ENCODE measurements at regions not wholly inside any gene's neighbourhood (a gene's known extent, or its start where the extent isn't known, plus 50 kb on each side); places are given as distances from the start of the nearest gene placed in this dataset.

DNA sequence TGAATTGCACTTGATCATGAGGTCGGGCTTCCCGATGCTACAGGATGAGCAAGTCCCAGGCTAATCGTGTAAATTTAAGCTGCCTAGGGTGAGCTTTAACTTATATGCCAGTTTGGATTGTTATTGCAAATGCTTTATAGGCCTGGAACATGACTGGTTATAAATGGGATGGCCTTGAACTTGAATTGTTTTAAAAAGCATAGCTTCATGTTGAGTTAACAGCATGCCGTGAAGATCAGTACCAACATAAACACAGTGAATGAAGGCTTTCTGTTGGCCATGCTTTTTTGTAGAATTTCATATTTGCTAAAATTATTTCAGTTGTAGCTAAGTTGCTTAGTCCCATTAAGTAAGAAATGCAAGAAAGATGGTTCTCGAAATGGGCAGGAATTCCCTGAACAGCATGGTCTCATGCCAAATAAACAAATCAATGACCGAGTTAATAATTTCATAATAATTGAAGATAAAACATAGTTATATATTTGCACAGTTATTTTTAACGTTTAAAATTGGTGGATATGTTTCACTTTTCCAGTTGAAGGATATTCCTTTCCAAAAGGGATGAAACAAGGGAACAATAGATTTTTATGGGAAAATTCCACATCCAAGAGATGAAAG lies 76.6 kb upstream of the ARID1B start:
- no peak for TF ChIP-seq POLR2AphosphoS5 (IDR thresholded peaks at IDR 0.05)
- TF ChIP-seq, protein P1, sequence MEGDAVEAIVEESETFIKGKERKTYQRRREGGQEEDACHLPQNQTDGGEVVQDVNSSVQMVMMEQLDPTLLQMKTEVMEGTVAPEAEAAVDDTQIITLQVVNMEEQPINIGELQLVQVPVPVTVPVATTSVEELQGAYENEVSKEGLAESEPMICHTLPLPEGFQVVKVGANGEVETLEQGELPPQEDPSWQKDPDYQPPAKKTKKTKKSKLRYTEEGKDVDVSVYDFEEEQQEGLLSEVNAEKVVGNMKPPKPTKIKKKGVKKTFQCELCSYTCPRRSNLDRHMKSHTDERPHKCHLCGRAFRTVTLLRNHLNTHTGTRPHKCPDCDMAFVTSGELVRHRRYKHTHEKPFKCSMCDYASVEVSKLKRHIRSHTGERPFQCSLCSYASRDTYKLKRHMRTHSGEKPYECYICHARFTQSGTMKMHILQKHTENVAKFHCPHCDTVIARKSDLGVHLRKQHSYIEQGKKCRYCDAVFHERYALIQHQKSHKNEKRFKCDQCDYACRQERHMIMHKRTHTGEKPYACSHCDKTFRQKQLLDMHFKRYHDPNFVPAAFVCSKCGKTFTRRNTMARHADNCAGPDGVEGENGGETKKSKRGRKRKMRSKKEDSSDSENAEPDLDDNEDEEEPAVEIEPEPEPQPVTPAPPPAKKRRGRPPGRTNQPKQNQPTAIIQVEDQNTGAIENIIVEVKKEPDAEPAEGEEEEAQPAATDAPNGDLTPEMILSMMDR (IDR thresholded peaks at IDR 0.05) = no peak

Measured in suprapubic skin (tissue), 3 donors.